Gastroesophageal sphincter (tissue), 4 donors: ENCODE measurements at regions not wholly inside any gene's neighbourhood (a gene's known extent, or its start where the extent isn't known, plus 50 kb on each side); places are given as distances from the start of the nearest gene placed in this dataset.

Experiments
- ATAC-seq: fragments of 150-250 bp; one replicate; pipeline ENCODE4 v1.9.1; 2016; ENCODE audit warnings: mild to moderate bottlenecking, moderate library complexity
- H3K27ac ChIP-seq, 4 donors: fragments of 200-600 bp; sonication (generic) in 3 of 4; 1 replicate in 3 of 4; 2 replicates in 1 of 4; pipeline ENCODE4 v1.5.1; 2016 to 2019
- H3K27me3 ChIP-seq: fragments of 200-600 bp; sonication (generic); one replicate; pipeline ENCODE4 v1.5.1; 2019
- H3K36me3 ChIP-seq, 2 donors: fragments of 200-600 bp; sonication (generic); one replicate each; pipeline ENCODE4 v1.5.1; 2019; ENCODE audit warnings: control low read depth in 1 of 2
- H3K4me1 ChIP-seq, 3 donors: fragments of 200-600 bp; sonication (generic); 1 replicate in 2 of 3; 2 replicates in 1 of 3; pipeline ENCODE4 v1.5.1; 2016 to 2019; ENCODE audit warnings: control low read depth in 2 of 3
- H3K4me3 ChIP-seq, 2 donors: fragments of 200-600 bp; sonication (generic); one replicate each; pipeline ENCODE4 v1.5.1; 2019; ENCODE audit warnings: mild to moderate bottlenecking in 1 of 2, moderate library complexity in 1 of 2
- H3K9me3 ChIP-seq, 3 donors: fragments of 200-600 bp; sonication (generic); one replicate each; pipeline ENCODE4 v1.5.1; 2017 to 2019; ENCODE audit warnings: control low read depth in 2 of 3
- EP300 ChIP-seq: sonication (generic); formaldehyde crosslinking; IDR thresholded peaks from one replicate; pipeline ENCODE4 v1.6.1; 2017; ENCODE audit warnings: antibody characterized with exemption, mild to moderate bottlenecking
- POLR2A ChIP-seq, 2 donors: fragments of 450-650 bp; IDR thresholded peaks; one replicate each; pipeline ENCODE4 v1.6.1; 2017; ENCODE audit warnings: antibody characterized with exemption in 2 of 2, mild to moderate bottlenecking in 2 of 2, moderate library complexity in 1 of 2
- POLR2AphosphoS5 ChIP-seq: sonication (generic); formaldehyde crosslinking; IDR thresholded peaks from one replicate; pipeline ENCODE4 v1.6.1; 2017; ENCODE audit warnings: antibody characterized with exemption
- WGBS, 2 donors: methylation state at CpG; one replicate each; pipeline ENCODE4 v1.1.5; 2018; ENCODE audit warnings: low coverage in 1 of 2; 5-methylcytosine and 5-hydroxymethylcytosine counted together
- TF ChIP-seq, protein P1 (sequence below), 4 experiments: fragments of 200-600 bp in 2 of 4; fragments of 450-650 bp in 2 of 4; sonication (generic) in 1 of 4; IDR thresholded peaks; one replicate each; pipeline ENCODE4 v1.5.1; 2017 to 2019; ENCODE audit warnings: antibody characterized with exemption in 4 of 4, mild to moderate bottlenecking in 2 of 4, moderate library complexity in 2 of 4

- H3K4me3 ChIP-seq = no peak overlapping the region
- H3K4me1 ChIP-seq = no peaks in the 10 kb centered on the region
- ATAC-seq = no peak
- H3K9me3 ChIP-seq = no peaks in the 10 kb centered on the region
- no peak for TF ChIP-seq POLR2A (IDR thresholded peaks at IDR 0.05)
- TF ChIP-seq POLR2AphosphoS5 = no peak
- H3K27me3 ChIP-seq = no peaks in the 10 kb centered on the region
- no peak overlapping the region for H3K27ac ChIP-seq
- WGBS, 2 donors = 80 to 88% methylated on average over 4 of the region's 4 CpGs
- H3K36me3 ChIP-seq = no peaks in the 10 kb centered on the region
Measured at GRCh38 chr5:106459541-106459940, 1211.2 kb downstream of the EFNA5 start.

- Histone ChIP-seq H3K36me3 (no peaks in the 10 kb centered on the region), H3K27me3 (no peaks in the 10 kb centered on the region), H3K4me1 (no peaks in the 10 kb centered on the region), H3K27ac (no peak overlapping the region), H3K9me3 (no peaks in the 10 kb centered on the region), H3K4me3 (no peak overlapping the region)
- WGBS, 2 donors = 48% methylated on average over 3 of the region's 3 CpGs; no CpG with 5 or more reads in 1 of the 2 donors
- no peak for TF ChIP-seq POLR2AphosphoS5
- no peak for TF ChIP-seq EP300
- TF ChIP-seq, protein P1, sequence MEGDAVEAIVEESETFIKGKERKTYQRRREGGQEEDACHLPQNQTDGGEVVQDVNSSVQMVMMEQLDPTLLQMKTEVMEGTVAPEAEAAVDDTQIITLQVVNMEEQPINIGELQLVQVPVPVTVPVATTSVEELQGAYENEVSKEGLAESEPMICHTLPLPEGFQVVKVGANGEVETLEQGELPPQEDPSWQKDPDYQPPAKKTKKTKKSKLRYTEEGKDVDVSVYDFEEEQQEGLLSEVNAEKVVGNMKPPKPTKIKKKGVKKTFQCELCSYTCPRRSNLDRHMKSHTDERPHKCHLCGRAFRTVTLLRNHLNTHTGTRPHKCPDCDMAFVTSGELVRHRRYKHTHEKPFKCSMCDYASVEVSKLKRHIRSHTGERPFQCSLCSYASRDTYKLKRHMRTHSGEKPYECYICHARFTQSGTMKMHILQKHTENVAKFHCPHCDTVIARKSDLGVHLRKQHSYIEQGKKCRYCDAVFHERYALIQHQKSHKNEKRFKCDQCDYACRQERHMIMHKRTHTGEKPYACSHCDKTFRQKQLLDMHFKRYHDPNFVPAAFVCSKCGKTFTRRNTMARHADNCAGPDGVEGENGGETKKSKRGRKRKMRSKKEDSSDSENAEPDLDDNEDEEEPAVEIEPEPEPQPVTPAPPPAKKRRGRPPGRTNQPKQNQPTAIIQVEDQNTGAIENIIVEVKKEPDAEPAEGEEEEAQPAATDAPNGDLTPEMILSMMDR (IDR thresholded peaks at IDR 0.05) = no peak
- no peak for TF ChIP-seq POLR2A (IDR thresholded peaks at IDR 0.05)
- no peak for ATAC-seq
Measured at GRCh38 chr5:106454651-106455415, 1215.9 kb downstream of the EFNA5 start.

DNA sequence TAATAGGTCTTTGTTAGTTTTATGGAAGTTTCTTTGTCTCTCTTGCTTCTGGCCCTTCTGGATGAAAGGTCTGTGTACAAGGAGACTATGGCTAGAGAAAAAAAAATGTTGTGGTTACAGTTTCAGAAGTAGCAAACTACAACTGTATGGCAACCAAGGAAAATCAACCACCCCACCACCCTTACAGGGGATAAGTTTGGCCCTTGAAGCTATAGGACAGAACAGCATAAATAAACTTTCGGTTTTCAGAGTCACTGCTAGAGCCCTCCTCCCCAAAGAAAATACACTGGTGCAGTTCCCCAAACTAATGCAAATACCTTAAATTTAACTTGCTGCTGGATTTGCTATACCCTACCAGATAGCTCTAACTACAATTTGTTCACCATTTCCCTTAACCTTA, 1216.7 kb downstream of the EFNA5 start:
- WGBS, 2 donors = 78 to 100% methylated on average over 1 of the region's 1 CpG
- H3K9me3 ChIP-seq = no peaks in the 10 kb centered on the region
- ATAC-seq = no peak
- H3K4me1 ChIP-seq = no peaks in the 10 kb centered on the region
- no peak overlapping the region for H3K27ac ChIP-seq
- no peaks in the 10 kb centered on the region for H3K36me3 ChIP-seq
- no peak for TF ChIP-seq POLR2AphosphoS5
- TF ChIP-seq, protein P1 (IDR thresholded peaks at IDR 0.05) = no peak
- TF ChIP-seq POLR2A (IDR thresholded peaks at IDR 0.05) = no peak
- no peak for TF ChIP-seq EP300
- no peak overlapping the region for H3K4me3 ChIP-seq
- H3K27me3 ChIP-seq = no peaks in the 10 kb centered on the region

DNA sequence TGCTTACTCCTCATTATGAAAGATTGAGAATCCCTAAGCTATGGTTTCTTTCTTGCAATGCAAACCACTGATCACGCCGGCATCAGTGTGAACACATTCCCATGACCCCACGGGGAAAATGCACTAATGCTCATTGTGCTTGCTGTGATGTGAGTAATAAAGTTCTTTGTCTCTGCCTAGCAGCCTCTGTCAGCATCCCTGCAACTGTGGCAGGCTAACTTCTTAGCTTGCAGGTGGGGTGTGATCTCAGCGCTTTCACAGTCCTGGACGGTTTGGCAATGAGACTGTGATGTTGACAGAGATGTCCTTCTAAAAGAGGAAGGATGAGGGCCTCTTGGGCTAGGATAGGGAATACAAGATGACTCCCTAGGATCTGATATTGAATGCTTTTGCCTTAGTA, 1218.7 kb downstream of the EFNA5 start:
- Histone ChIP-seq H3K9me3 (no peaks in the 10 kb centered on the region), H3K4me3 (no peak overlapping the region), H3K27ac (no peak overlapping the region), H3K36me3 (no peaks in the 10 kb centered on the region), H3K4me1 (no peaks in the 10 kb centered on the region), H3K27me3 (no peaks in the 10 kb centered on the region)
- 70% methylated on average over 2 of the region's 5 CpGs; no CpG with 5 or more reads in 1 of the 2 donors for WGBS, 2 donors
- no peak for ATAC-seq
- TF ChIP-seq EP300 (no peak), POLR2A (IDR thresholded peaks at IDR 0.05) (no peak), POLR2AphosphoS5 (no peak)
- TF ChIP-seq, protein P1 (IDR thresholded peaks at IDR 0.05) = no peak

DNA sequence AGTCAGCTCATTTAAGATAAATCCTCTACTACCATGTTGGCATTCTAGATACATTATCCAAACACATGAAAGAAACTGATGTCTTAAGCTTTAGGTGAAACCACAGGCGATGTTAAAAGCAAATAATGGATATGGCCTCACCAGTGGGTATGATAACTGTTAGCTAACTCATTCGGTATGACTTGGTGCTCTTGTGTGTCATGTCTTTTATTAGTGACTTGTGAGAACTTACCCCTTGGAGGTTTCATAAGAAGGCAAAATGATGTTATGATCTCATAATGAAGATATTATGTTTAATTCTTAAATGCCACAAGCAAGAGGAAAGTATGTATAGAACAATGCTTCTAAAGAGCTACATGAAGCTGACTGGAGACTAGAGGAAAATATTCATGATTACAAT, 1227.0 kb downstream of the EFNA5 start:
- no peak overlapping the region for H3K4me3 ChIP-seq
- WGBS, 2 donors = 84 to 100% methylated on average over 2 of the region's 2 CpGs

More for the DNA sequence above, 1227.0 kb downstream of the EFNA5 start:
- H3K9me3 ChIP-seq = no peaks in the 10 kb centered on the region
- no peak overlapping the region for H3K27ac ChIP-seq
- no peaks in the 10 kb centered on the region for H3K4me1 ChIP-seq
- ATAC-seq = no peak
- H3K27me3 ChIP-seq = no peaks in the 10 kb centered on the region
- TF ChIP-seq EP300 (no peak), POLR2A (IDR thresholded peaks at IDR 0.05) (no peak), POLR2AphosphoS5 (no peak)
- TF ChIP-seq, protein P1 (IDR thresholded peaks at IDR 0.05) = no peak
- H3K36me3 ChIP-seq = no peaks in the 10 kb centered on the region
